ENCODE measurements at regions not wholly inside any gene's neighbourhood (a gene's known extent, or its start where the extent isn't known, plus 50 kb on each side); places are given as distances from the start of the nearest gene placed in this dataset.
"Not testable (repeated sequence)": the region's sequence is repeated elsewhere in the genome, so short reads cannot be mapped to it uniquely, and the experiment has no call there.

DNA sequence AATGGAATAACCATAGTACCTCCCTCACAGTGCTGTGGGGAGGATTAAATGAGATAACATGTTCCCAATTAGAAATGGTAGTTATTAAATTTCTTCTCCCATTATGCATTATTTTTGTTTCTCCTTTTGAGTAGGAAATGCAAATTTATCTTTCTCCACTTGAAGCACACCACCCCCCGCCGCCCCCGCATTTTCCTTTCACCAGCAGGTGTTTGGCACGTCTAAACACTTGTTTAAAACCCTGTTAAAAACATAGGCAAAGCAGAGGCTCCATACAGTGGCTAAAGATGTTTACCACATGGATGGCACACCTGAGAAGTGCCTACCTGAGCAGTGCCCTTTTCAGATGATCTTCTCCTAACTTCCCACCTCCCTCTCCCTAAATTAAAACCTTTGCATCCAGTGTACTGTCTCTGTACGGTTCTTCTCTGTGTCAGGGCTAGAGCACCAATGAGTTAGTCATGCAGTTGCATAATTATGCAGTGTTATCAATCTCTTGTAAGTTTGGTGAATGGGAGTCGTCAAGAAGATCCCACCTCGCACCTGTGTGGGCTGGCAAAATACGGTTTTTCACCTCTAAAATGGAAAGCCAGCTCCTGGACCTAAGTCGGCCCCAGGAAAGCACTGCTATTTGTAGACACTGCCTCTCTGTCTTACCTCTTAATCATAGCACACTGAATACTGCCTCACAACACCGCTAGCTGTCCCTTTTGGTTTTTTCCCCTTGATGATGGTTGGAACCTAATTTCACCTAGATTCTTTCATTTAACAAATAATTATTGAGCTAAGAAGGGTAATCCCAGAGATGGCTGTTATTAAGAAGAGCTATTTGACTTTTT is 122.0 kb downstream of the CT47B1 start:
- peak in 1 of 2 donors; percentile 3 for DNase-seq (ENCODE audit: low read depth in 2 of 2)

DNA sequence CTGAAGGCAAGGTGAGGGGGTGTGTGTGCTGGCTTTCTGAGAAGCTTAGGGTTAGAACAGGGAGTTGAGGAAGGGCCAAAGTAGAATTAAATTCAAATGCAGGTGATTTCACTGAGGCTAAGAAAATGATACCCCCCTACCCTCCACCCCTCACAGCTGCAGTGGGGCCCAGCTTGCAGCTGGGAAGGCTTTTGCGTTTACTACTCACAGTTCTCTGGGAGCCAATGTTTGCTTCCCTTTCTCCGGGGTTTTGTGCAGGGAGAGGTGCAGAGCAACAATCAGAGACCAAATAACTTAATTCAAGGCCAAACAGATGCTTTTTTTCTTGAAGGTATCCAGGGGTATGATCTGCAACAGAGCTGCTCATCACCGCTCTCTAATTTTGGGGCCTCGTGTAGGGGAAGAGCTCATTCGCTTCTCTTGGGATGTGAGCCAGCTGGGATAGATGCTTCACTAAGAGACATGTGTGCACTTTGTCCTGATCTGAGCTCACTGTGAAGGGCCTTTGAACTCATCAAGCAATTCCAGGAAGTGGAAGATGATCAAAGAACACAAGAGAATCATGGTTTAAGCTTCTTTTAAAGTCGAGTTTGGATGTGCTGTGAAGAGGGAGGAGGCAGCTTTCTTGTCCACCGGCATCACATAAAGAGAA is 122.7 kb upstream of the C1GALT1C1 start:
- no peak for DNase-seq (ENCODE audit: low read depth in 2 of 2)

DNA sequence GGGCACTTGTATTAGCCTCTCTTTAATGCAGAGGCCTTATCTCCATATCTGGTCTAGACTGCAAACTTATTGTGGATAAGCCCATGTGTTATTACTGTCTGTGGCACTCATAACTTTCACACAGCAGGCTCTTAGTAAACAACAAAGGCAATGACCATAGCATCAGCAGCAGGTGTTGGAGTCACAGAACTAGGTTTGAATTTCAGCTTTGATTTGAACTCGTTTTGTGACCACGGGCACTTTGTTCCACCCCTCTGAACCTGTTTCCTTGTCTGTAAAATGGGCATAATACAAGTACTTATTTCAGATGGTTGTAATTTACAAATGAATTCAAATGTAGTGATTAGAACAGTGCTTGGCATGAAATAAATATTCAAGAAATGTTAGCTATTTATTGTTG is 121.8 kb upstream of the C1GALT1C1 start:
- DNase-seq (ENCODE audit: low read depth in 2 of 2), result no peak

DNA sequence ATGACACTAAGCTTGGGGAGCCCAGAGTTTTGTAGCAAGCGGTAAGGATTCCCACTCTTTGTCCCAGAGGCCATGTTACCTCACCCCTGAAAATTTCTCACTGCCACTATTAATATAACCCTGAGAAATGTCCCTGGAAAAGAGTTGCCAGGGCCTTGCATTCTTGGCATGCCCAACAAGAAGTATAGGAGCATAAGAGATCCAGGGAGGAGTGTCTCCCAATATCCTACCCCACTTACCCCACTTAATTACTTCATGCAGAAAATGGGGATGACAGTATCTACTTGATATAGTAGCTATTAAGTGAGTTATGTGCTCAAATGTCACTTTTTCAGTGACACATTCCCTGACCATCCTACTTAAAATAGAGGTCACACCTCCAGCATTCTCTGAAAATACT is 120.5 kb upstream of the C1GALT1C1 start:
- DNase-seq (ENCODE audit: low read depth in 2 of 2), result no peak

DNA sequence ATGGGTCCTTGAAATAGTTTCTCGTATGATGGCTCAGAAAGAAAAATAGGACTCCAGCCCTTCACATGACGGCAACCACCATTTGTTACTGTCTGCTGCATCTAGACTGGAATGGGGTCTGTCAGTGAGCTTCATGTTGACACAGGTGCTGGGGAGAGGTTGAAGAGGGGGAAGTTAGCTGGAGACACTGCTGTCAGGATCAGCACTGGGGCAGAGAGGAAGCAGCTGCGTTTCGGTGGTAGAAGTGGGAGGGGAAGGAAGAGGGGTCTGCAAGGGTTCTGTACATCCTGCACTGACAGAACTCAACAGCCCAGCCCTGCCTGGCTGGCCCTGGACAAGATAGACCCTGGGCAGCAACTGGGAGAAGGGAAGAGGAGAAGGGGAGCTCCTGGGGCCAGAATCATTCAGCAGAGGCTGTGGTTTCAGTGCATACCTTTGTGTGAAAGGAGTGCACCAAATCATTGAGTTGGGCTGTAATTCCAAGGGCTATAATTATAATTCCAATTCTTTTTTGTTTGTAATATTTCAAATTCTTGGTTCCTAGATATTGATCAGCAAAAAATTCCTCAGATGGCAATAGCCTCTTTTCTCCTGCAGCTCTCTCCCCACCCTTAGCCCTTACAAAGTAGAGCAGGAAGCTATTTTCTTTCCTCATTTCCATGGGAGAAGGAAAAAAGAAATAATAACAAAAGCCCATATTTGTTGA is 119.4 kb upstream of the C1GALT1C1 start:
- DNase-seq (ENCODE audit: low read depth in 2 of 2), result no peak

GRCh38 chrX:120746153-120746552 is 116.3 kb upstream of the C1GALT1C1 start:
- DNase-seq (ENCODE audit: low read depth in 2 of 2), result no peak

- no peak for DNase-seq (ENCODE audit: low read depth in 2 of 2)
Observed at GRCh38 chrX:120742946-120743665, 113.3 kb upstream of the C1GALT1C1 start.

GRCh38 chrX:120741452-120741851 is 111.6 kb upstream of the C1GALT1C1 start:
- DNase-seq (ENCODE audit: low read depth in 2 of 2), result no peak

GRCh38 chrX:120740072-120740471 is 110.2 kb upstream of the C1GALT1C1 start:
- no peak for DNase-seq (ENCODE audit: low read depth in 2 of 2)

DNA sequence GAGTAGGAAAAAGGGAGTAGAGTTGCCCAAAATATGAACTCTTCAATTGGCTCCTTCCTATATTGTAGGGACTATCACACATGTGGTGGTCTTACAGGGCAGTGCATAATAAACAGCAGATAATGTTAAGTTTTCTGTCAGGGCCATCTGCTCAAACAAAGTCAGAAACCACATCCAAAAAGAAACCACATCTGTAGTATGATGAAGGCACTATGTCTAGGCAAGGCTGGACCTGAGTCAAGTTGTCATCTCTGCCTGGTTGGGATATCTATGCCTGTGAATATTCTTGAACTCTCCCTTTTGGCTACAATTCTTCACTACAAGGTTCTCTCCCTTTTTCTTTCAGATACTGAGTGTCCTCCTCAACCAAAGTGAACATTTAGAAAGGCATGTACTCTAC is 109.4 kb upstream of the C1GALT1C1 start:
- DNase-seq (ENCODE audit: low read depth in 2 of 2), result no peak

- DNase-seq (ENCODE audit: low read depth in 2 of 2), result no peak
Observed at GRCh38 chrX:120736989-120737388, 107.1 kb upstream of the C1GALT1C1 start.

- DNase-seq (ENCODE audit: low read depth in 2 of 2), result no peak
Observed at GRCh38 chrX:120735966-120736365, 106.1 kb upstream of the C1GALT1C1 start.

- DNase-seq (ENCODE audit: low read depth in 2 of 2), result no peak
Observed at GRCh38 chrX:120732879-120733278, 103.0 kb upstream of the C1GALT1C1 start.

DNA sequence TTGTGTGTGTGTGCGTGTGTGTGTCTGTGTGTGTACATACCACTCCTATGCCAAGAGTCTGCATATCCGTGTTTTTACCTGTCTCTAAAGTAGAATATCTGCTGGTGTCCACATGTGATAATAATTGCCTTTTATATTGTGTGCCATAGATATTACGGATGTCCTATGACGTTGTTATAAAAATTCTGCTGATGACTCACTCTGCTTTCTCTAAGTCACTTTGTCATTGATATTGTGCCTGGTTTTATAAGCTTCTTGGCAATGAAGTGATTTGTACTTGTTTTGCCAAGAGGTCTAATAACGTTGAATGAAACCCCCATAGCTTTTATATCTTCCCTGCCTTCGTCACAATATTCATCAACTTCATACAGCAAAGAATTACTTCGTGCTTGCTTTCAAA is 102.6 kb upstream of the C1GALT1C1 start:
- DNase-seq (ENCODE audit: low read depth in 2 of 2), result no peak

- no peak for DNase-seq (ENCODE audit: low read depth in 2 of 2)
Observed at GRCh38 chrX:120731386-120731785, 101.5 kb upstream of the C1GALT1C1 start.

- not testable (repeated sequence) for DNase-seq (ENCODE audit: low read depth in 2 of 2)
Observed at GRCh38 chrX:120729506-120730255, 99.8 kb upstream of the C1GALT1C1 start.

GRCh38 chrX:120727911-120728310 is 98.1 kb upstream of the C1GALT1C1 start:
- no peak for DNase-seq (ENCODE audit: low read depth in 2 of 2)

- no peak for DNase-seq (ENCODE audit: low read depth in 2 of 2)
Observed at GRCh38 chrX:120727452-120727851, 97.6 kb upstream of the C1GALT1C1 start.

DNA sequence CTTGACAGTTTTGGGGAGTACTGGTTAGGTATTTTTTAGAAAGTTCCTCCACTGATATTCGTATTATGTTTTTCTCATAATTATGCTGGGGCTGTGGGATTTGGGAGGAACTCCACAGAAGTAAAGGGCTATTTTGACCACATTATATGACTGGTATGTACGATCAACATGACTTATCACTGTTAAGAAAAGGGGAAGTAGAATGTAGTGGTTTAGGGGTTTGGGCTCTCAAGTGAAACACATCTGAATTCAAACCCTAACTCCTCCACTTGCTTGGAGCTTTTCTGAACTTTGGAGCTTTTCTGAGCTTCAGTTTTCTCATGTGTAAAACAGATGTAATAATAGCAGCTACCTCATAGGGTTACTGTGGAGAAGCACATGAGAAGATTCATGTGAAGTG is 96.4 kb upstream of the C1GALT1C1 start:
- no peak for DNase-seq (ENCODE audit: low read depth in 2 of 2)

- DNase-seq (ENCODE audit: low read depth in 2 of 2), result no peak
Observed at GRCh38 chrX:120725874-120726273, 96.0 kb upstream of the C1GALT1C1 start.

GRCh38 chrX:120719622-120720021 is 89.8 kb upstream of the C1GALT1C1 start:
- no peak for DNase-seq (ENCODE audit: low read depth in 2 of 2)
